Stimulated activated CD8-positive, alpha-beta memory T cell treated with anti-CD3 and anti-CD28 coated beads, Interleukin-7, amount 100 ng/mL, for 4 hours (primary cell): ENCODE measurements at regions not wholly inside any gene's neighbourhood (a gene's known extent, or its start where the extent isn't known, plus 50 kb on each side); places are given as distances from the start of the nearest gene placed in this dataset.

Experiments used
- DNase-seq, 2 donors: peaks; one replicate each; pipeline ENCODE4 v3.0.0-alpha.2; 2020; ENCODE audit warnings: low read depth in 2 of 2

GRCh38 chr11:113581713-113582112, 106.5 kb upstream of the DRD2 start:
- no peak for DNase-seq

DNA sequence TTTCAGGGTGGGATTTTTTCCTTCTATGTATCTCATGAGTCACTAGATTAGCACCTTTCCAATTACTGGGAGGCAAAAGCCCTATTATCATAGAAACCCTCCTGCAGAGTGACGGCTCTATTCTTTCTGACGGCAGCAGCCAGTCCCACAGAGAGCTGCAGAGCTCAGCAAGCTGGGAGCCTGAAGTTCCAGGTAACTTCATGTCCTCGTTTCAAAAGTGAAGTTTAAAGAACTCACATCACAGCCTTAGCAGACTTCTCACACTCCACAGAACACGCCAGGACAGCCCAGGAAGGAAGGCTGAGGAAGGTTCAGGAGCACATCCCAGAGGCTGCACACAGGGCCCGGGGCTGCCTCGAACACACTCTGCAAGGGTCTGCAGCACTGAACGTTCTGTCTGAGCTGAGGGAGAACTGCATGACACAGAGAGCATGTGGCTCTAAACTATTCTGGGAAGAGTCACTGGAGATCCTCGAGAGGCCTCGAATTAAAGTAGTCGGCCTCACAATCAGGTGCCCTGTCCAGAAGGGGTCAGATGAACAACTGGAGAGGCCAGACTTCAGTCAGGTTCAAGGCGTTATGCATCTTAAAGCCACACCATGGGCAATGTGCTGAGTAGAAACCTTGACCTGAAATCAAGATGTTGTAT, 104.2 kb upstream of the DRD2 start:
- no peak for DNase-seq

- no peak for DNase-seq
Measured at GRCh38 chr11:113578715-113579250, 103.6 kb upstream of the DRD2 start.

GRCh38 chr11:113578033-113578380, 102.8 kb upstream of the DRD2 start:
- no peak for DNase-seq

DNA sequence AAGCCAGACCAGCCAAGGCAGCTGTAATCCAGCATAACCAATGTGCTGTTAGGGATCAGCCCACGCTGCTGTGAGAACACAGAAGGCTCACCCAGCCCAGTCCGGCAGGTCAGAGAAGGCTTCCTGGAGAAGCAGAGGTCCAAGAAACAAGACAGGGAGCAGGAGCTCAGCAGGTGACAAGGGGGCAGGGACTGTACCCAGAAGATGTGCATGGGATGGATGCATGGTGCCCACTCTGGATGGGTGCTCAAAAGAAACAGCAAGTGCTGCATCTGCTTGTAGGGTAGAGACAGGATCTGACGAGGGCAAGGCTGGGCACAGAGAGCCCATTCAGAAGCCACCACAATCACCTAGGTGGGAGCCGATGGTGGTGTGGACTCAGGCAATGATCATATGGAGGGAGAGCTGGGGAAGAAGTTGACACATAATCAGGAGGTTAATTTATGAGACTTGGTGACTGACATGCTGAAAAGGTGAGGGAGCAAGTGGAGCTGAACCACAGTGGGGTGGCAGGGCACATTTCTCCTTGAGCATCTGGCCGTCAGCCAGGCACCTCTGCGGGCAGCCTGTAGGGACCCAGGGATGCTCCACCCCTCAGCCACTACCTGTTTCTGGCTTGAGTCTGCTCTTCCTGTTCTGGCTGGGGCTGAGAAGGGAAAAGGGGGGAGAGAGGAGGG, 102.3 kb upstream of the DRD2 start:
- no peak for DNase-seq

GRCh38 chr11:113574586-113574985, 99.4 kb upstream of the DRD2 start:
- no peak for DNase-seq

GRCh38 chr11:113574171-113574570, 99.0 kb upstream of the DRD2 start:
- DNase-seq, result no peak

- no peak for DNase-seq
Measured at GRCh38 chr11:113572136-113572735, 97.0 kb upstream of the DRD2 start.

DNA sequence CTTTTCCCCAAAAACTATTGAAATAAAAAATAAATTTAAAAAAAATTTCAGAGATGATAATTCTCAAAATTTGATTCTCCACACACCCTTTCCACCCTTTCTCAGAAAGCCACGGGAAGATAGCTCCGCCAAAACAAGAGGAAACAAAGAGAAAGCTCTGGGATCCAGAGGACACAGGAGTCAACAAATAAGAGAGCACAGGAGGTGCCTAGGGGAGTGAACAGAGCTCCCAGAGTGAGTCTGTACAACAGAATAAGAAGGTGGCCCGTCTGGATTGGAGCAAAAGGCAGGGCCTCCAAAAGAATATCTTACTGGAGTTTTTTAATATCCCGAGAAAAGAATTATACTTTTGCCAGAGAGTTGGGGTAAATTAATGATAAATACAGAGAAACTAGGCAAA, 96.3 kb upstream of the DRD2 start:
- no peak for DNase-seq

DNA sequence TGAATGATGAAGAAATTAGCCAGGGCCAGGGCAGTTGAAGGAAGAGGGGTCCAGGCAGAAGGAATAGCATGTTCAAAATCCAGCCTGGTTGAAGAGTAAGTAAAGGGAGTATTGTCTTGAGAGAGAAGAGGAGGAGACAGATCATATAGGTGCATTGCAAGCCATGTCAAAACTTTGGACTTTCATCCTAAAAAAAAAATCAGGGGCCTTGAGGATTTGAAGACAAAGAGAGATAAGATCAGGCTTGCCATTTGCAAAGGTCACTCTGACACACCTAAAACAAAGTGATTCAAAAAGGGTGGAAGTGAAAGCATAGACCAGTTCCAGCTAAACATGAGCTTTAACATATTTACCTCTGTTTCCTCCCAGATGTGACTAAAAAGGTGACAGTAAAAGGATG, 95.7 kb upstream of the DRD2 start:
- DNase-seq, result no peak

GRCh38 chr11:113569391-113569790, 94.2 kb upstream of the DRD2 start:
- no peak for DNase-seq

DNA sequence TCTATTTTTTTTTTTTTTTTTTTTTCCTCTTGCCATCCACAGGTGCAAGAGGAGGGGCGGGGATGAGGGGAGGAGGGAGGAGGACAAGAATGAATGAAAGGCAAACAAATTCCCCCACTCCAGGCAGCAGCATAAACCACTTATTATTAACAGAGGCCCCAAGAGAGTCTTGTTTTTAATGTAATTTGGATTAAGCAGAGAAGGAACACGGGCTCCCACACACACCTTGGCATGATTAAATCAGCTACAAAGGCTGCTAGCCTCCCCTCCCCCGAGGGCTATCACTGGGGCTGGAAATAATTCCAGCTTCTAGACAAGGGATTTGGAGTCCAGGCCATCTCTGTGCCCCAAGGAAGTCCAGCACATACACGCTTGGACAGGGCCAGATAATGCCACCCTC, 93.4 kb upstream of the DRD2 start:
- DNase-seq, result no peak

- no peak for DNase-seq
Measured at GRCh38 chr11:113567867-113568544, 92.8 kb upstream of the DRD2 start.

- DNase-seq, result no peak
Measured at GRCh38 chr11:113567097-113567496, 91.9 kb upstream of the DRD2 start.

DNA sequence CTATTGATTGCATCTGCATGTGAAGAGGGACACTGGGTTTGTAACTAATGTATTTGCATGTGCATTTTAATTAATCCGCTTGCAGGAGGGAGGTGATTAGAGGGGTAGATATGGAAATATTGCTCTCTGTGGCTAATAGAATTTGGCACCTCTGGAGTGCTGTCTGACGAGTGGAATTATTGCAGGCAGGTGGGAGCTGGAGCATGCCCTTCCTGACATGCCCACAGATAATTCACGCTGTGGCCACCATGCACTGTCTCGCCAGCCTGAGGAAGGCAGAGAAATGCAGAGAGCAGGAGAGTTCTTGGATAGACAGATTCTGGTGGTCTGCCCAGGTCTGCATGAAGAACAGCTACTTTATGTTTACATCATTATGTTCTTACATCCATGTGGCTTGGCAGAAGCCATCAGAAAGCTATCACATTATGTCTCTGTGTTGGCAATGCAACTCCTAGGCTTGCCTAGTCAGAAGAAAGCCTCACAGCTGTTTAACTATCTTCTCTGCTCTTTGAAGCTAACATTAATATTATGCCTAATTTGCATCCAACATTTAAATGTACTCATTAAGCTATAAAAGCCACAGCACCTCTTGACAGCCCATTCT, 89.4 kb upstream of the DRD2 start:
- DNase-seq, result no peak

DNA sequence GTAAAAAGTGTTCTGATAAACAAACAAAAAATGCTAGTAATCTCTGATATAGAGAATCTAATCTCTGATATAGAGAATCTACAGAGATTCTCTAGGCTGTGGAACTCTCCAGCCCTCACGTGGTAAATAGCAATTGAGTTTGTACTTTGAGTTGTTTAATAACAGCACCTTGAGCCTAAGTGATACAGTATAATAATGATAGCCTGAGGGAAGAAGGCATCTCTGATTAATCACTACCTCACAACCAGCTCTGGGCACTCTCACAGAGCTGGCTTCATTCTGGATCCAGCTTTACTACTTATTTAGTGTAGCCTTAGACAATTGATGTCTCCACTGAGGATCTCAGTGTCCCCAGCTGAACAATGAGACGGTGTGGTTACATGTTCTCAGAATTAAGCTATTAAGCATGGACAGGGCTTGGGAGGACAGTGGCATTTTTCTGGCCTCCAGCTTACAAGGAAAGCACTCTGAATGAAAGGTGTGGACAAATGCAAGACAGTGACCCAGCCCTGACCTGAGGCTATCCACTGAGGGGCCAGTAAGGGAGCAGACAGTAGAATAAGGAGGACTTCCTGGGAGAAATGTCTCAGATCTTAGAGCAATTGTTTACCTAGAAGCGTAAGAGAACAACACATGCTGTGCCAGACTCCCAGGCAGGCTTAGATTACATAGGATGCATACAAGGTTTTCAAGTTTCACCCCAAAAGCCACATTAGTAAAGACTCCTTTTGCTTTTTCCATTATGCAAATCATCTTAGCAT, 88.7 kb upstream of the DRD2 start:
- no peak for DNase-seq

DNA sequence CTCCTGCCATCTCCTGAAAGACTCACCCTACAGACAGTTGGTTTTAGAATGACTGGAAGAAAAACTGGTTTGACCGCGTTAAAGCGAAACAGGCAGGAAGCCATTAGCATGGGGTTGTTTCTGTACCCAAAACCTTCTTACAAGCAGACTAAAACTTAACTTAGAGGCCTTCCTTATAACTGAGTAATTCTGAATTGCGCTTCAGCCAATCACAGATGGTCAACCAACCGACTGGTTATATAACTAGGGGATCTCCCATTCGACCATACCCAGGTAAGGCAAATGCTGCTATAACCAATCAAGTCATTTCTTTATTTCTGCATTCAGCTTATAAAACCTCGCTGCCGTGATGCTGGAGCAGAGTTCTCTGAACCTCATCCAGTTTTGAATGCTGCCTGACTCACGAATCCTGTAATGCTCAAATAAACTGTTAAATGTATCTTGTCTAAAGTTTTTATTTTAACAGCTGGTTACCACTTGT, 87.8 kb upstream of the DRD2 start:
- DNase-seq, result no peak

DNA sequence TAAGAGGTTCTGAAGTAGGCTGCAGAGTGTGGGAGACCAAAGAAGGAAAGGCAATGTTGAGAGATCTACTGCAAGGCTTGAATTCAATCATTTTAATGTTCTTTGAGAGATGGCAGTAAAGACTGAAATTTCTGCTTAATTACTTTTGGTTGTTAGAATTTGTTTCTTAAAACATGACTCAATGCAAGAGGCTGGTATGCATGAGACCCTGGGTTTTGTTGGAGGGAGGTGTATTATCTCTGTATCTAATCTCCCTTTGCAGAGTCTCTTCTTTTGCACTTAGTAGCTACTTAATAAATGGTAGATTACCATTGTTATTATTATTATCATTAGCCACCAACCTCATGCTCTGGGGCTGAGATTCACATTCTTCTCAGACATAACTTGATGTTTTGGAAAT, 87.4 kb upstream of the DRD2 start:
- DNase-seq, result no peak

DNA sequence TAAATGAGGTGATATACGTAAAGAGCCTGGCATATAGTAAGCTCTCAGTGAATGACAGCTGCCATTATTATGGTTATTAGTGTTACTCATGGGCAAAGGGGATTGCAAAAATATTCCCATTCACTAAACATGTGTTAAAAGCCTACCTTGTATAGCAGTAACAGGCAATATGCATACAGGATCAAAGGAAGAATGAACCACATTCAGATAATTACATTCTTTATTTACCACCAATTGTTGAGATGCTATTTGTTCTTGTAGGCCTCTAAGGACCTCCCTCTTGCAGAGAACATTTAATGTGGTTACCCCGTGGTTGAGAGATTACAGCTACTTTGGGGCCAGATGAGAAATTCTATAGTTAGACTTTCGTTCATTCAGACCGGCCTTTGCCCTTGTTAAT, 82.7 kb upstream of the DRD2 start:
- DNase-seq, result no peak

DNA sequence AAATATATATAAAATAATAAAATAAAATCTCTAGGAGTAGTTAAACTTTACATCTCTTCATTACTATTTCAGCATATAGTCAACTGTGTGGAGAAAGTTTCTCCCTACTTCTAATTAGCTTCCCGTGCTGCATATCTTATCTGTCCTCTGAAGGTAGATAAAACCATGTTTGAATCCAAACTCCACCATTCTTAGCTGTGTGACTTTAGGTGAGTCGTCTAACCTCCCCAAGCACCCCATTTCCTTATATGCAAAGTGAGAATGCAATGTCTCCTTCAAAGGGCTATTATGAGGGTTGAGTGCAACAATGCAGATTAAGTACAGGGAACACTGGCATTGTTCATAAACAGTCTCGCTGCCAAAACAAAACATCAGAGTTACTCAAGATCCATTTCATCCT, 80.8 kb upstream of the DRD2 start:
- DNase-seq, result no peak

DNA sequence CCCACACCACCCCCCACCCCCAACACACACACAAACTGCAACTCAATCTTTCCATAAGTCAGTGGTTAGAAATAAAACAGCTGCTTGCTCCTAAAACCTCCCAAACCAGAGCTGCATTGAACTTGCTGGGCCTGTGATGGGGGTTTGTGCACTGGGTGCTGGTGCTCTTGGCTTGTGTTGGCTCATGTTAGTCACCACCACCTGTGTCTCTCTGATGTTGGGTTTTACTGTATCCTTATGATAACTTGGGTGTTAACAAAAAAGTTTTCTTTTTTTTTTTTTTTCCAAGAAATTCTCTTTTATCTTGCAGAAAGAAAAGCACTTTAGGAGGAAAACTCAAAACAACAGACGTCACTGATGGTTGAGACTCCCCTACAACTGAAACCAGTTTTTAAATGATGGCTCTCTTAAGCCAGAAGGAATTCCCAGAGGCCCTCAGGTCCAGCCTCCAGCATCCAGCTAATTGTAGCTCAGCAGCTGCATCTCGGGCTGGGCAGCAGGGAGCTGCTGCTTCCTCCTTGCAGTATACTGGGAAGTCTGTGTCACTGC, 79.9 kb upstream of the DRD2 start:
- no peak for DNase-seq
